ENCODE measurements at regions not wholly inside any gene's neighbourhood (a gene's known extent, or its start where the extent isn't known, plus 50 kb on each side); places are given as distances from the start of the nearest gene placed in this dataset.

- DNase-seq = no peak
- BruUV-seq (replicated peaks) = no TSS peak
- CTCF ChIA-PET = no interaction called here
Measured at GRCh38 chrX:145881175-145881995, 63.8 kb downstream of the SLITRK2 start.

GRCh38 chrX:145886469-145886868, 68.8 kb downstream of the SLITRK2 start:
- no peak overlapping the region for H2AFZ ChIP-seq
- intact Hi-C loops (cut with micrococcal nuclease; ENCODE audit: unreplicated experiment) = no loop called here
- no peaks in the 10 kb centered on the region for H3K9me2 ChIP-seq (ENCODE audit: insufficient read depth)
- H3K27ac ChIP-seq = no peak overlapping the region
- DNase-seq = no peak
- BruUV-seq (replicated peaks) = no TSS peak
- H3K79me2 ChIP-seq (ENCODE audit: low read depth) = no peaks in the 10 kb centered on the region
- POLR2A ChIA-PET (ENCODE audit: unreplicated experiment) = no interaction called here
- H4K20me1 ChIP-seq (ENCODE audit: insufficient read depth) = no peaks in the 10 kb centered on the region
- no peaks in the 10 kb centered on the region for H3K36me3 ChIP-seq (ENCODE audit: low read depth)
- H3K9me3 ChIP-seq (ENCODE audit: insufficient read depth, low read depth) = no peaks in the 10 kb centered on the region
- no peaks in the 10 kb centered on the region for H3F3A ChIP-seq (ENCODE audit: insufficient read depth, low read depth)
- CTCF ChIA-PET = no interaction called here
- H3K4me1 ChIP-seq (replicated peaks; ENCODE audit: insufficient read depth) = no peaks in the 10 kb centered on the region
- TF ChIP-seq EZH2 (IDR thresholded peaks at IDR 0.05; ENCODE audit: low read depth) = no peak
- no peak for TF ChIP-seq CTCF (conservative IDR thresholded peaks at IDR 0.05)
- H3K27me3 ChIP-seq (ENCODE audit: insufficient read depth, low read depth) = no peaks in the 10 kb centered on the region
- H3K4me3 ChIP-seq = no peak overlapping the region
- H3K4me2 ChIP-seq = no peak overlapping the region

More at GRCh38 chrX:145881175-145881995, 63.8 kb downstream of the SLITRK2 start:
- no peaks in the 10 kb centered on the region for H3K27me3 ChIP-seq (ENCODE audit: insufficient read depth, low read depth)
- no peaks in the 10 kb centered on the region for H3K9me3 ChIP-seq (ENCODE audit: insufficient read depth, low read depth)
- TF ChIP-seq CTCF (conservative IDR thresholded peaks at IDR 0.05) = no peak
- intact Hi-C loops (cut with micrococcal nuclease; ENCODE audit: unreplicated experiment) = no loop called here
- H3K27ac ChIP-seq = no peak overlapping the region
- H3K4me3 ChIP-seq = no peak overlapping the region
- H3F3A ChIP-seq (ENCODE audit: insufficient read depth, low read depth) = no peaks in the 10 kb centered on the region
- no peak overlapping the region for H3K4me2 ChIP-seq
- H3K9me2 ChIP-seq (ENCODE audit: insufficient read depth) = no peaks in the 10 kb centered on the region
- H3K4me1 ChIP-seq (replicated peaks; ENCODE audit: insufficient read depth) = no peaks in the 10 kb centered on the region
- POLR2A ChIA-PET (ENCODE audit: unreplicated experiment) = no interaction called here
- no peaks in the 10 kb centered on the region for H3K36me3 ChIP-seq (ENCODE audit: low read depth)
- H2AFZ ChIP-seq = no peak overlapping the region
- no peaks in the 10 kb centered on the region for H4K20me1 ChIP-seq (ENCODE audit: insufficient read depth)
- H3K79me2 ChIP-seq (ENCODE audit: low read depth) = no peaks in the 10 kb centered on the region

- CTCF ChIA-PET = no interaction called here
- no peak overlapping the region for H3K4me2 ChIP-seq
- no peaks in the 10 kb centered on the region for H3F3A ChIP-seq (ENCODE audit: insufficient read depth, low read depth)
- H3K27me3 ChIP-seq (ENCODE audit: insufficient read depth, low read depth) = no peaks in the 10 kb centered on the region
- DNase-seq = no peak
- H3K36me3 ChIP-seq (ENCODE audit: low read depth) = no peaks in the 10 kb centered on the region
- H3K79me2 ChIP-seq (ENCODE audit: low read depth) = no peaks in the 10 kb centered on the region
- H3K4me3 ChIP-seq = no peak overlapping the region
- H3K27ac ChIP-seq = no peak overlapping the region
- intact Hi-C loops (cut with micrococcal nuclease; ENCODE audit: unreplicated experiment) = no loop called here
- peaks cover 6% of the 10 kb centered on the region; the same call in 1 of the 2 replicates for H3K9me2 ChIP-seq (ENCODE audit: insufficient read depth)
- H4K20me1 ChIP-seq (ENCODE audit: insufficient read depth) = no peaks in the 10 kb centered on the region
- POLR2A ChIA-PET (ENCODE audit: unreplicated experiment) = no interaction called here
- TF ChIP-seq EZH2 (IDR thresholded peaks at IDR 0.05; ENCODE audit: low read depth) (no peak), CTCF (conservative IDR thresholded peaks at IDR 0.05) (no peak)
- no peaks in the 10 kb centered on the region for H3K9me3 ChIP-seq (ENCODE audit: insufficient read depth, low read depth)
- H3K4me1 ChIP-seq (replicated peaks; ENCODE audit: insufficient read depth) = no peaks in the 10 kb centered on the region
- no TSS peak for BruUV-seq (replicated peaks)
- H2AFZ ChIP-seq = no peak overlapping the region
Measured at GRCh38 chrX:145910017-145910416, 92.4 kb downstream of the SLITRK2 start.

All from PC-9 (cell line).